ENCODE measurements at regions not wholly inside any gene's neighbourhood (a gene's known extent, or its start where the extent isn't known, plus 50 kb on each side); places are given as distances from the start of the nearest gene placed in this dataset.

DNA sequence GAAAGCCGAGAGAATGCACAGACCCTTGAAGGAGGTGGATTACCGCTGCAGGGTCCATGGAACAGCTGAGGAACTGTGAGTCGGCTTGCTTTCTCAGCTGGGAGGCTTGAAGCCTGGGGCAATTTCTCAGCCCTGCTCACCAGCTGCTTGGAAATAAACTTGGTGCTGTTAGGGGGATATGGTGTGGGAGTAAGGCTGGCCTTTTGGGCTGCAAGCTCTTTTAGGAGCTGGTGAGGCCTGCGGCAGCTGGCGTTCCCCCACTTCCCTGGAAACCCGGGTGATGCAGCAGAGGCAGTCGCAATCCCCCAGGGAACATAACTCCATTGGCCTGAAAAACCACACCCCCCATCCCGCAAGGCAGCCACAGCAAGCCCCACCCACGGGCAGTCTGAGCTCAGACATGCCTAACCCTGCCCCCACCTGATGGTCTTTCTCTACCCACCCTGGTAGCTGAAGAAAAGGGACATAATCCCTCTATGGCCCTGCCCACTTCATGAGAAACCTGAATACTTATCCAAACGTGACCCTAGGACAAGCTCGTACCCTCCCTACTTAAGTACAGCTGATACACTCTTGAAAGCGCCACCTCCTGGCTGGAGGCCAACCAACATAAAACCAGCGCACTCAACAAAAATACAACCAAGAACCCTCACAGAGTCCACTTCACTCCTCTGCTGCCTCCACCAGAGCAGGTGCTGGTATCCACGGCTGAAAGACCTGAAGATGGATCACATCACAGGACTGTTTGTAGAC lies 1995.8 kb downstream of the NCAM2 start:
- TF ChIP-seq CTCF (IDR thresholded peaks at IDR 0.05; ENCODE audit: insufficient read depth, low read depth, low read length, missing control alignments) = no peak
- H3K4me3 ChIP-seq (ENCODE audit: low read depth, low read length) = no peak overlapping the region
- no peak for DNase-seq (ENCODE audit: low read depth)

DNA sequence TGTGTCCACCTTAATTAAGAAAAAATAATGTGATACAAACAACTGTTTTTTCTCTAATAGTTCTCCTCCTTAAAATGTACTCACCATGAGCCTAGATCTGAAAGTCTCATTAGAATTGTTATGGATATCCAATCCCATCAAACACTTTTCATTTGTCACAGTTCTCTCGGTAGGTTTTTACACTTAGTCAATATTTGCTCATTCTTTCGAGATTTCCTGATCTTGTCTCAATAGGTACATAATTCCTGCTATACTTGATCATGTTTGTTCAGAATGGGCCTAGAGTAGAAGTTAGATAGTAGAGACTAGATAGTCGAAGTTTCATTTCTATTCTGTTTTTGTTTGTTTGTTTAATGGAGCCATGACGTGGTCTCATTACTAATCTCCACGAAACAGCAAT lies 2005.7 kb downstream of the NCAM2 start:
- no peak for DNase-seq (ENCODE audit: low read depth)
- TF ChIP-seq CTCF (IDR thresholded peaks at IDR 0.05; ENCODE audit: insufficient read depth, low read depth, low read length, missing control alignments) = no peak
- H3K4me3 ChIP-seq (ENCODE audit: low read depth, low read length) = no peak overlapping the region

GRCh38 chr21:23008601-23009202 lies 2010.5 kb downstream of the NCAM2 start:
- no peak for TF ChIP-seq CTCF (IDR thresholded peaks at IDR 0.05; ENCODE audit: insufficient read depth, low read depth, low read length, missing control alignments)
- DNase-seq (ENCODE audit: low read depth) = no peak
- no peak overlapping the region for H3K4me3 ChIP-seq (ENCODE audit: low read depth, low read length)

DNA sequence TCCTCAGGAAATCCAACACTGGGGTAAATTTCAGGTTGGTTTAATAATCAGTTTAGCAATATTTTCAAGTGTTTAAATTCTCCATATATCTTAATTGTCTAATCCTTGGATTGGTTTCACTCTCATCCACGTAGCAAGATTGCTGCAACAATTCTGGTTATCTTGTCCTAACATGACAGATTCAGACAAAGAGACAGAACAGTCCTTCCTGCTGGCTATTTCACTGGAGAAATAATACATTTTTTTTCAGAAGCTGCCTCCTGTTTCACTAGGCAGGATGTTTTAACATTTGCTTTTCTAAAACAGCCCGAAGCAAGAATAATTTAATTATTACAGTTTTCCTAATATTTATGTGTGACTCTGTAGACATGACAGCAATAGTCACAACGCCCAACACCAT lies 2011.2 kb downstream of the NCAM2 start:
- no peak overlapping the region for H3K4me3 ChIP-seq (ENCODE audit: low read depth, low read length)
- no peak for DNase-seq (ENCODE audit: low read depth)
- no peak for TF ChIP-seq CTCF (IDR thresholded peaks at IDR 0.05; ENCODE audit: insufficient read depth, low read depth, low read length, missing control alignments)

GRCh38 chr21:23014021-23014420 lies 2015.8 kb downstream of the NCAM2 start:
- no peak for DNase-seq (ENCODE audit: low read depth)
- TF ChIP-seq CTCF (IDR thresholded peaks at IDR 0.05; ENCODE audit: insufficient read depth, low read depth, low read length, missing control alignments) = no peak
- H3K4me3 ChIP-seq (ENCODE audit: low read depth, low read length) = no peak overlapping the region

- H3K4me3 ChIP-seq (ENCODE audit: low read depth, low read length) = no peak overlapping the region
- TF ChIP-seq CTCF (IDR thresholded peaks at IDR 0.05; ENCODE audit: insufficient read depth, low read depth, low read length, missing control alignments) = no peak
- no peak for DNase-seq (ENCODE audit: low read depth)
These were observed 2018.4 kb downstream of the NCAM2 start for GRCh38 chr21:23016617-23017016.

- TF ChIP-seq CTCF (IDR thresholded peaks at IDR 0.05; ENCODE audit: insufficient read depth, low read depth, low read length, missing control alignments) = no peak
- H3K4me3 ChIP-seq (ENCODE audit: low read depth, low read length) = no peak overlapping the region
- DNase-seq (ENCODE audit: low read depth) = no peak
These were observed 2019.8 kb downstream of the NCAM2 start for GRCh38 chr21:23017989-23018388.
